ENCODE measurements at regions not wholly inside any gene's neighbourhood (a gene's known extent, or its start where the extent isn't known, plus 50 kb on each side); places are given as distances from the start of the nearest gene placed in this dataset.
"Not testable (repeated sequence)": the region's sequence is repeated elsewhere in the genome, so short reads cannot be mapped to it uniquely, and the experiment has no call there.

- H3K27me3 ChIP-seq (replicated peaks; ENCODE audit: control insufficient read depth, insufficient read depth, low read length, poor library complexity, severe bottlenecking); H3K9me3 ChIP-seq (ENCODE audit: control insufficient read depth, low read length); H3K4me1 ChIP-seq (ENCODE audit: control insufficient read depth, insufficient read depth, low read length, poor library complexity, severe bottlenecking); H3K27ac ChIP-seq (ENCODE audit: insufficient read depth, low read length, poor library complexity, severe bottlenecking); H3K4me3 ChIP-seq (ENCODE audit: insufficient read depth, low read depth, low read length, poor library complexity, severe bottlenecking); DNase-seq: not testable (repeated sequence)
- H3K36me3 ChIP-seq (ENCODE audit: control insufficient read depth, insufficient read depth, low read length) = peaks cover 41% of the 10 kb centered on the region
Measured at GRCh38 chr6:144795022-144795421, 509.9 kb downstream of the UTRN start.

- DNase-seq = no peak
- no peak overlapping the region for H3K27ac ChIP-seq (ENCODE audit: insufficient read depth, low read length, poor library complexity, severe bottlenecking)
- H3K36me3 ChIP-seq (ENCODE audit: control insufficient read depth, insufficient read depth, low read length) = peaks cover 34% of the 10 kb centered on the region
- no peaks in the 10 kb centered on the region for H3K27me3 ChIP-seq (replicated peaks; ENCODE audit: control insufficient read depth, insufficient read depth, low read length, poor library complexity, severe bottlenecking)
- H3K9me3 ChIP-seq (ENCODE audit: control insufficient read depth, low read length) = no peaks in the 10 kb centered on the region
- H3K4me3 ChIP-seq (ENCODE audit: insufficient read depth, low read depth, low read length, poor library complexity, severe bottlenecking) = no peak overlapping the region
- H3K4me1 ChIP-seq (ENCODE audit: control insufficient read depth, insufficient read depth, low read length, poor library complexity, severe bottlenecking) = no peaks in the 10 kb centered on the region
Measured at GRCh38 chr6:144796070-144796469, 510.9 kb downstream of the UTRN start.

DNA sequence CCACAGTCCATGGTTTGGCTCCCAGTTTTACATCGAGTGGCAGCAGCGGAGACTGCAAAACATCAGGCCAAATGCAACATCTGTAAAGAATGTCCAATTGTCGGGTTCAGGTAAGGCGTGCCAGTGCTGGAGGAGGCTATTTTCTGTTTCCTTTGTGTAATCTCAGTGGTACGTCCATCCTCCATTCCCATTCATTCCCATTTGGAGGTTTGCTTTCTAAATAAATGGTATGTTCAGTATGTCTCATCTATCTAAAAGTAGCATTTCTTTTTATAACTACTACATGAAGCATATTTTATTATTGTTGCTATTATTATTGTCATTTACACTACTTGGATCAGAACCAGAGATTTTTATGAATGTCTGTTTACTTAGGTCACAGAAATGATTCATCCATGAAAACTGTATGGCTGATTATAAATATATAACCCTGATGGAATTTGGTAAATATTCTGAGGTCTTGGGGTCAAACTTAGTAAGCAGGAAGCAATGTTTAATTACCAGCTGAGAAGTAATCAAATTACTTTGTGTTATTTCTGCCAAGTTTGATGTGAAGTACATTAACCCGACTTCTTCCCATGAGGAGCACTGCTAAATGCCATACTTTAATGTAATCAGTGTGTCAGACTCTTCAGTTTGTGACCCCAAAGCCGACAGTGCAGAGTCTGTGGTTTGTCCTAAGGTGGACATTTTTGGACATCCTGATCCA, 512.9 kb downstream of the UTRN start:
- no peaks in the 10 kb centered on the region for H3K4me1 ChIP-seq (ENCODE audit: control insufficient read depth, insufficient read depth, low read length, poor library complexity, severe bottlenecking)
- no peaks in the 10 kb centered on the region for H3K9me3 ChIP-seq (ENCODE audit: control insufficient read depth, low read length)
- peaks cover 37% of the 10 kb centered on the region for H3K36me3 ChIP-seq (ENCODE audit: control insufficient read depth, insufficient read depth, low read length)
- no peak overlapping the region for H3K27ac ChIP-seq (ENCODE audit: insufficient read depth, low read length, poor library complexity, severe bottlenecking)
- no peaks in the 10 kb centered on the region for H3K27me3 ChIP-seq (replicated peaks; ENCODE audit: control insufficient read depth, insufficient read depth, low read length, poor library complexity, severe bottlenecking)
- no peak for DNase-seq
- no peak overlapping the region for H3K4me3 ChIP-seq (ENCODE audit: insufficient read depth, low read depth, low read length, poor library complexity, severe bottlenecking)

DNA sequence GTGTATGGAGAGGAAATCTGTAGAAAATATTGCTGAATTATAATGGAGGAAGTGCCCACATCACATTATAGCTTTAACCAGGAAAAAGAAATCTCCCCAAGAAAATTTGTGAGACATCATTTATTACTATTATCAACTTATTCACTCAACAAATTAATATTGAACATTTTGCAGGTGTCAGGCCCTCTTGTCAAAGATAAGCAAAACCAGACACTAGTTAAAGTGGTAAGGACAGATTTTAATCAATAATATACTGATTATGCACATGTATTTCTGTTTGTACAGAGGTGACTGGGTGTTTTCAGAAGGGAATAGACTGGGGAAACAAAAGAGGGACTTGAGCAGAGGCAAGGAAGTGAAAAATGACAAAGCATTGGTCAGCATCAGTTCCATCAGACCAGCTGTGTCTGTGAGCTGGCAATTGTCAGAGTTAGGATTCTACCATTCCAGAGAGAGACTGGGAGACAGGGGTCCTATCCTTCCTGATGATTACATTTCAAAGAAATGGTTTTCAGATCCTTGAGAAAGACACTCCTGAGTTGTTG, 519.2 kb downstream of the UTRN start:
- H3K36me3 ChIP-seq (ENCODE audit: control insufficient read depth, insufficient read depth, low read length) = peaks cover 20% of the 10 kb centered on the region
- no peaks in the 10 kb centered on the region for H3K27me3 ChIP-seq (replicated peaks; ENCODE audit: control insufficient read depth, insufficient read depth, low read length, poor library complexity, severe bottlenecking)
- no peaks in the 10 kb centered on the region for H3K4me1 ChIP-seq (ENCODE audit: control insufficient read depth, insufficient read depth, low read length, poor library complexity, severe bottlenecking)
- no peak overlapping the region for H3K27ac ChIP-seq (ENCODE audit: insufficient read depth, low read length, poor library complexity, severe bottlenecking)
- no peak for DNase-seq
- H3K9me3 ChIP-seq (ENCODE audit: control insufficient read depth, low read length) = no peaks in the 10 kb centered on the region
- no peak overlapping the region for H3K4me3 ChIP-seq (ENCODE audit: insufficient read depth, low read depth, low read length, poor library complexity, severe bottlenecking)

DNA sequence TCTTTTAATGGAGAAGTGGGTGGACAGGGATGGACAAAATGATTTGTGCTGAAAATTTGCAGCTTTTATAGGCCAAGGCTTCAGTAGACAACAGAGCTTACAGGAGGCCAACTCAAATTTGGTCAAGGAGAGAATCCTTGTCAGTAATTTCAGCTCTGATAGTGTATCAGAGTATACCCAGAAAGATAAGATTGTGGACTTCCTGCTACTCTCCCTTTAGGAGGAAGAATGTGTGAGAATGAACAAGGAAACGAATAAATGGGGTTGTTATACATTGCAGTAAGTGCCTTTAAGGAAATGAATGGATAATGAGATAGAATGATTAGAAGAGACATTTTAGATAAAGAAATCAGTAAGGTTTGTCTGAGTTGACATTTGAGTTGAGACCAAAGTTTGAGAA, 519.9 kb downstream of the UTRN start:
- DNase-seq = no peak

DNA sequence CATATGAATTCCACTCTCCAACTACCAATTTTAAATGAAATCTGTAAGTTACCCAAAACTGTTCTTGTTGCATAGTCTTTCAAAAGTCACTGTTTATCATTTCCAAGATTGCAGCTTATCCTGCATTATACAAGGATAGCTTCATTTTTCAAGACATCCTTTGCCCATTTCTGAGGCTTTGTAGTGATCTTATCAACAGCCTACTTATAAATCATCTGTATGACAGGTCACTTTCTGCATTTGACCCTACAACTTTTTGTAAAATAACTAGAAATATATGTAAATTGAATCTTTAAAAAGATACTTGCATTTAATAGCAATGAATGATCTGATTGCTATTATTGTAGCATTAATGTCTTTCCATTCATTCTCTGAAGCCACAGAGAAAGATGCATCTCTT, 521.1 kb downstream of the UTRN start:
- H3K27me3 ChIP-seq (replicated peaks; ENCODE audit: control insufficient read depth, insufficient read depth, low read length, poor library complexity, severe bottlenecking) = no peaks in the 10 kb centered on the region
- DNase-seq = no peak
- no peak overlapping the region for H3K4me3 ChIP-seq (ENCODE audit: insufficient read depth, low read depth, low read length, poor library complexity, severe bottlenecking)
- H3K27ac ChIP-seq (ENCODE audit: insufficient read depth, low read length, poor library complexity, severe bottlenecking) = no peak overlapping the region
- H3K9me3 ChIP-seq (ENCODE audit: control insufficient read depth, low read length) = no peaks in the 10 kb centered on the region
- peaks cover 30% of the 10 kb centered on the region for H3K36me3 ChIP-seq (ENCODE audit: control insufficient read depth, insufficient read depth, low read length)
- H3K4me1 ChIP-seq (ENCODE audit: control insufficient read depth, insufficient read depth, low read length, poor library complexity, severe bottlenecking) = no peaks in the 10 kb centered on the region

More for the DNA sequence above, 519.9 kb downstream of the UTRN start:
- no peak overlapping the region for H3K27ac ChIP-seq (ENCODE audit: insufficient read depth, low read length, poor library complexity, severe bottlenecking)
- H3K36me3 ChIP-seq (ENCODE audit: control insufficient read depth, insufficient read depth, low read length) = peaks cover 22% of the 10 kb centered on the region
- no peaks in the 10 kb centered on the region for H3K27me3 ChIP-seq (replicated peaks; ENCODE audit: control insufficient read depth, insufficient read depth, low read length, poor library complexity, severe bottlenecking)
- H3K9me3 ChIP-seq (ENCODE audit: control insufficient read depth, low read length) = no peaks in the 10 kb centered on the region
- no peak overlapping the region for H3K4me3 ChIP-seq (ENCODE audit: insufficient read depth, low read depth, low read length, poor library complexity, severe bottlenecking)
- no peaks in the 10 kb centered on the region for H3K4me1 ChIP-seq (ENCODE audit: control insufficient read depth, insufficient read depth, low read length, poor library complexity, severe bottlenecking)

- Histone ChIP-seq H3K36me3 (ENCODE audit: control insufficient read depth, insufficient read depth, low read length) (peaks cover 17% of the 10 kb centered on the region), H3K27ac (ENCODE audit: insufficient read depth, low read length, poor library complexity, severe bottlenecking) (no peak overlapping the region), H3K27me3 (replicated peaks; ENCODE audit: control insufficient read depth, insufficient read depth, low read length, poor library complexity, severe bottlenecking) (no peaks in the 10 kb centered on the region), H3K4me3 (ENCODE audit: insufficient read depth, low read depth, low read length, poor library complexity, severe bottlenecking) (no peak overlapping the region), H3K4me1 (ENCODE audit: control insufficient read depth, insufficient read depth, low read length, poor library complexity, severe bottlenecking) (no peaks in the 10 kb centered on the region), H3K9me3 (ENCODE audit: control insufficient read depth, low read length) (no peaks in the 10 kb centered on the region)
- no peak for DNase-seq
Measured at GRCh38 chr6:144809120-144809519, 524.0 kb downstream of the UTRN start.

DNA sequence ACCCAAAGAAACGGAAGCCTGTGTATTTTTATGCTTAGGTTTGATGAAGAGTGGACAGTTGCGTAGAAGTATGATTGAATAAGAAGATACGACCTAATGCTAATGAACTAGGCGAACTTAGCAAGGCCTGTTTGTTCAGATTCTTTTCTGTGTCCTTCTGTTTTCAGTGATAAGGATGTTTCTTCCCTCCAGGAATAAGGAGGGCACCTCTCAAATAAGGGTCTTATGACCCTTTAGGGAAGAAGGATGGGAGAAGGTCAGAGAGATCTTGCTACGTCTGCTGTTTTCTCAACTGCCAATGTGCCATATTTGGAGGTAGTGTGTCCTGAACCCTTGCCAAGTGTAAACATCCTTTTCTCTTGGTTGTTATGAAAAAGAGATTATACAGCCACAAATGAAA, 524.8 kb downstream of the UTRN start:
- Histone ChIP-seq H3K4me1 (ENCODE audit: control insufficient read depth, insufficient read depth, low read length, poor library complexity, severe bottlenecking) (no peaks in the 10 kb centered on the region), H3K27ac (ENCODE audit: insufficient read depth, low read length, poor library complexity, severe bottlenecking) (no peak overlapping the region), H3K9me3 (ENCODE audit: control insufficient read depth, low read length) (no peaks in the 10 kb centered on the region), H3K4me3 (ENCODE audit: insufficient read depth, low read depth, low read length, poor library complexity, severe bottlenecking) (no peak overlapping the region), H3K27me3 (replicated peaks; ENCODE audit: control insufficient read depth, insufficient read depth, low read length, poor library complexity, severe bottlenecking) (no peaks in the 10 kb centered on the region), H3K36me3 (ENCODE audit: control insufficient read depth, insufficient read depth, low read length) (peaks cover 14% of the 10 kb centered on the region)
- DNase-seq = no peak

GRCh38 chr6:144811140-144811539, 526.0 kb downstream of the UTRN start:
- Histone ChIP-seq H3K27ac (ENCODE audit: insufficient read depth, low read length, poor library complexity, severe bottlenecking) (no peak overlapping the region), H3K36me3 (ENCODE audit: control insufficient read depth, insufficient read depth, low read length) (peaks cover 10% of the 10 kb centered on the region), H3K4me3 (ENCODE audit: insufficient read depth, low read depth, low read length, poor library complexity, severe bottlenecking) (no peak overlapping the region), H3K9me3 (ENCODE audit: control insufficient read depth, low read length) (no peaks in the 10 kb centered on the region), H3K4me1 (ENCODE audit: control insufficient read depth, insufficient read depth, low read length, poor library complexity, severe bottlenecking) (no peaks in the 10 kb centered on the region), H3K27me3 (replicated peaks; ENCODE audit: control insufficient read depth, insufficient read depth, low read length, poor library complexity, severe bottlenecking) (no peaks in the 10 kb centered on the region)
- DNase-seq = no peak

DNA sequence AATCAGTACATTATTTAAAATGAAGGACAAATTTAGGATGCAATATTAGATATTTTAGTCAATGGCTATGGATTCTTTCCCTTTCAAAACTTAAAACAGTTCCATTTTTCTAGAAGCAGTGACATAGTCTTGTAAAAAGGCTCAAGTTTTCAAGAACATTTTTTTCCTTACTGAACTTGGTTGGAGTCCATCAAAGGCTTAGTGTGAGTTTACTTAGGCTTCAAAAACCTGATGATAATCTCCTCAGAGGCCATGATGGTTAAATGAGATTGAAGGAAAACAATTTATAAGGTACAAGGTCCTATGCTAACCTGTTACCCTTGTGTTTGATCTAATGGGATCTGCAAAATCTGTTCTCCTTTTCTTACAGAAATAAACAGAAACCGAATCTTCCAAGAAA, 531.8 kb downstream of the UTRN start:
- peaks cover 10% of the 10 kb centered on the region for H3K36me3 ChIP-seq (ENCODE audit: control insufficient read depth, insufficient read depth, low read length)

More for the DNA sequence above, 531.8 kb downstream of the UTRN start:
- Histone ChIP-seq H3K4me3 (ENCODE audit: insufficient read depth, low read depth, low read length, poor library complexity, severe bottlenecking) (no peak overlapping the region), H3K27me3 (replicated peaks; ENCODE audit: control insufficient read depth, insufficient read depth, low read length, poor library complexity, severe bottlenecking) (no peaks in the 10 kb centered on the region), H3K9me3 (ENCODE audit: control insufficient read depth, low read length) (no peaks in the 10 kb centered on the region), H3K4me1 (ENCODE audit: control insufficient read depth, insufficient read depth, low read length, poor library complexity, severe bottlenecking) (no peaks in the 10 kb centered on the region), H3K27ac (ENCODE audit: insufficient read depth, low read length, poor library complexity, severe bottlenecking) (no peak overlapping the region)
- no peak for DNase-seq

Data from effector memory CD4-positive, alpha-beta T cell (primary cell).